Pancreas (tissue), 10 donors: ENCODE measurements at regions not wholly inside any gene's neighbourhood (a gene's known extent, or its start where the extent isn't known, plus 50 kb on each side); places are given as distances from the start of the nearest gene placed in this dataset.

Experiments
- ATAC-seq, 4 donors: fragments of 200-7000 bp; cut with Tn5 transposase; one replicate each; pipeline versions ENCODE4 v1.8.0 to v1.9.1; 2020; ENCODE audit warnings: mild to moderate bottlenecking in 4 of 4, moderate library complexity in 4 of 4
- DNase-seq, 6 donors: peaks; one replicate each; pipeline ENCODE4 v3.0.0-alpha.2; 2020
- FAIRE-seq: peaks from 2 replicates; lab custom pipeline; 2012; peaks lifted over from hg19 to GRCh38; lab: Jason Lieb, UNC
- H3K27ac ChIP-seq, 4 donors: fragments of 200-600 bp; sonication (generic); 1 replicate in 3 of 4; 2 replicates in 1 of 4; pipeline versions ENCODE4 v1.5.0 to v1.8.0; 2020
- H3K27me3 ChIP-seq, 4 donors: fragments of 200-600 bp; one replicate each; pipeline ENCODE4 v1.8.0; 2021
- H3K36me3 ChIP-seq, 3 donors: fragments of 200-600 bp; sonication (generic) in 1 of 3; one replicate each; pipeline versions ENCODE4 v1.5.0 to v1.8.0; 2020 to 2021
- H3K4me1 ChIP-seq, 3 donors: fragments of 200-600 bp; one replicate each; pipeline ENCODE4 v1.8.0; 2021
- H3K4me3 ChIP-seq, 4 donors: fragments of 200-600 bp; sonication (generic) in 2 of 4; one replicate each; pipeline versions ENCODE4 v1.5.0 to v1.8.0; 2020 to 2021
- H3K9me3 ChIP-seq, 4 donors: fragments of 200-600 bp; one replicate each; pipeline ENCODE4 v1.8.0; 2021
- WGBS, 2 donors: extraction: QIAGEN DNeasy Blood & Tissue Kit; methylation state at CpG; one replicate each; pipeline ENCODE4 v1.1.7; 2013; 5-methylcytosine and 5-hydroxymethylcytosine counted together
- intact Hi-C, 3 donors: fragments of 100-400 bp; cut with DNase I; formaldehyde crosslinking; loops; one replicate each; pipeline versions ENCODE4 v1.11.1 to v1.14.2; 2022
- TF ChIP-seq, protein P1 (sequence below), 4 donors: fragments of 200-600 bp; sonication (generic) in 3 of 4; IDR thresholded peaks; one replicate each; pipeline versions ENCODE4 v1.5.0 to v1.8.0; 2021; ENCODE audit warnings: antibody characterized with exemption in 4 of 4
- donor health status: healthy with polysubstance abuse.
- donor health status: DM: no; HTN: no; CAD: no; lungs with moderate emphysema.
- donor health status: DM: no; HTN: no; CAD: no.
- donor health status: control.
- donor health status: control.
- donor health status: Bipolar disorder and iron deficiency.
- donor health status: DM: yes; HTN: yes; CAD: no.
- donor health status: DM: no; HTN: no; CAD: no.
- donor health status: DM: no; HTN: no; CAD: no.
- donor health status: DM: yes; HTN: yes; CAD: no.

DNA sequence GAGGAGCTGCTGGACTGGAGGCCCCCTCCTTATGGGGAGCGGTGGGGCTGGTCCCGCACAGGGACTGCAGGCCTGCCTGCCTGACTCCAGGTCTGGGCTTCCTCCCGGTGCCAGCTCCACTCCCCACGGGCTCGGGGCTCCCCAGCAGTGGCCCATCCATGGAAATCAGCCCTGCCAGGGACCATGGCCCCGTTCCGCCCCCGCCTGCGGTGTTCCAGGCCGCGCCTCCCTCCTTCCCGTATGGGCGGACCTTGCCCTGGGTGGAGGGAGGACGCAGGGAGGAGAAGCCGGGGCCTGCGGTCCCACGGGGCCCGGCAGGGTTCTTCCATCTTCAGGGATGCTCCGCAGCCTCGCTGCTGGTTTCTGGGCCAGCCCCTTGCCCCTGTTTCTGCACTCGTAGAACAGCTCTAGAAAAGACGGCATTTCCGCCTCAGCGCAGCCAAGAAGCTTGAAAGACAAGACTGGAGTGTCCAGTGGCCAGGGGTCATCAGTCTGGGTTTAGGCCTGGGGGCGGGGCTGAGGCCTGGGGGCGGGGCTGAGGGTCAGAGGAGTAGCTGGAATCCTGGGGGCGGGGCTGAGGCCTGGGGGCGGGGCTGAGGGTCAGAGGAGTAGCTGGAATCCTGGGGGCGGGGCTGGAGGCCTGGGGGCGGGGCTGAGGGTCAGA lies 1330.6 kb downstream of the BRD1 start:
- ATAC-seq: no peak
- Histone ChIP-seq H3K36me3 (no peaks in the 10 kb centered on the region), H3K9me3 (no peaks in the 10 kb centered on the region), H3K4me1 (no peaks in the 10 kb centered on the region), H3K27ac (no peak overlapping the region), H3K27me3 (no peaks in the 10 kb centered on the region), H3K4me3 (no peak overlapping the region)
- 68 to 84% methylated on average over 25 to 27 of the region's 30 CpGs for WGBS, 2 donors
- TF ChIP-seq, protein P1, sequence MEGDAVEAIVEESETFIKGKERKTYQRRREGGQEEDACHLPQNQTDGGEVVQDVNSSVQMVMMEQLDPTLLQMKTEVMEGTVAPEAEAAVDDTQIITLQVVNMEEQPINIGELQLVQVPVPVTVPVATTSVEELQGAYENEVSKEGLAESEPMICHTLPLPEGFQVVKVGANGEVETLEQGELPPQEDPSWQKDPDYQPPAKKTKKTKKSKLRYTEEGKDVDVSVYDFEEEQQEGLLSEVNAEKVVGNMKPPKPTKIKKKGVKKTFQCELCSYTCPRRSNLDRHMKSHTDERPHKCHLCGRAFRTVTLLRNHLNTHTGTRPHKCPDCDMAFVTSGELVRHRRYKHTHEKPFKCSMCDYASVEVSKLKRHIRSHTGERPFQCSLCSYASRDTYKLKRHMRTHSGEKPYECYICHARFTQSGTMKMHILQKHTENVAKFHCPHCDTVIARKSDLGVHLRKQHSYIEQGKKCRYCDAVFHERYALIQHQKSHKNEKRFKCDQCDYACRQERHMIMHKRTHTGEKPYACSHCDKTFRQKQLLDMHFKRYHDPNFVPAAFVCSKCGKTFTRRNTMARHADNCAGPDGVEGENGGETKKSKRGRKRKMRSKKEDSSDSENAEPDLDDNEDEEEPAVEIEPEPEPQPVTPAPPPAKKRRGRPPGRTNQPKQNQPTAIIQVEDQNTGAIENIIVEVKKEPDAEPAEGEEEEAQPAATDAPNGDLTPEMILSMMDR (IDR thresholded peaks at IDR 0.05): no peak
- peak in 2 of 6 donors; percentile 46 to 57 for DNase-seq
- FAIRE-seq: no peak
- intact Hi-C loops: no loop called here

GRCh38 chr22:48496226-48496845 lies 1331.3 kb downstream of the BRD1 start:
- DNase-seq: peak in 2 of 6 donors; percentile 42
- H3K27ac ChIP-seq: no peak overlapping the region
- no peak for FAIRE-seq
- no peaks in the 10 kb centered on the region for H3K36me3 ChIP-seq
- H3K27me3 ChIP-seq: peaks cover 0 to 2% (median 0%) of the 10 kb centered on the region in 4 donors
- intact Hi-C loops: no loop called here
- H3K4me3 ChIP-seq: no peak overlapping the region
- H3K9me3 ChIP-seq: no peaks in the 10 kb centered on the region
- TF ChIP-seq, protein P1 (IDR thresholded peaks at IDR 0.05): no peak
- WGBS, 2 donors: 60 to 70% methylated on average over 16 of the region's 16 CpGs
- ATAC-seq: no peak
- no peaks in the 10 kb centered on the region for H3K4me1 ChIP-seq

DNA sequence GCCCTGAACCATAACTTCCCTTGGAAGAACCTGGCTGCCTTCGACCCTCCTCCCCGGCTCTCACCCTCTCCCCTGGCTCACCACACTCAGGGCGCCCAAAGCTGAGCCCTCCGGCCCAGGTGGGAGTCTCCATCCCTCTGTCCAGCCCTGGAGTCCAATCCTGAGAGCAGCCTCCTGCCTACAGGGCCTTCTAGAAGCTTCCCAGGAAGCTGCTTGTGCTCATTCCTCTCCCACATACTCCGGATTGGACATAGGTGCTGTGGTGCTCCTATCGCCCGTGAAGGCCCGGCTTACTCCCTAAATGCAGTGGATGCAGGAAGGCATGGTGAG lies 1332.0 kb downstream of the BRD1 start:
- Histone ChIP-seq H3K9me3 (no peaks in the 10 kb centered on the region), H3K4me1 (no peaks in the 10 kb centered on the region), H3K36me3 (no peaks in the 10 kb centered on the region), H3K27me3 (peaks cover 0 to 4% (median 1%) of the 10 kb centered on the region in 4 donors), H3K27ac (no peak overlapping the region), H3K4me3 (no peak overlapping the region)
- DNase-seq: peak in 2 of 6 donors; percentile 15 to 30
- no peak for ATAC-seq
- FAIRE-seq: no peak
- TF ChIP-seq, protein P1 (IDR thresholded peaks at IDR 0.05): no peak
- 54 to 73% methylated on average over 8 of the region's 8 CpGs for WGBS, 2 donors
- intact Hi-C loops: no loop called here

- H3K36me3 ChIP-seq: no peaks in the 10 kb centered on the region
- no peaks in the 10 kb centered on the region for H3K9me3 ChIP-seq
- H3K4me1 ChIP-seq: no peaks in the 10 kb centered on the region
- H3K4me3 ChIP-seq: no peak overlapping the region
- 52 to 61% methylated on average over 20 of the region's 20 CpGs for whole genome bisulfite sequencing, 2 donors
- peaks cover 0 to 4% (median 1%) of the 10 kb centered on the region in 4 donors for H3K27me3 ChIP-seq
- H3K27ac ChIP-seq: no peak overlapping the region
- DNase-seq (peak in 2 of 6 donors; percentile 39 to 45), FAIRE-seq (no peak), ATAC-seq (no peak)
- intact Hi-C loops: no loop called here
- TF ChIP-seq, protein P1 (IDR thresholded peaks at IDR 0.05): no peak
Observed at GRCh38 chr22:48494968-48495750, 1332.5 kb downstream of the BRD1 start.
